ENCODE measurements at regions not wholly inside any gene's neighbourhood (a gene's known extent, or its start where the extent isn't known, plus 50 kb on each side); places are given as distances from the start of the nearest gene placed in this dataset.

GRCh38 chr2:183348492-183348891, 224.2 kb downstream of the NUP35 start:
- TF ChIP-seq CTCF (IDR thresholded peaks at IDR 0.05) (no peak), POLR2AphosphoS5 (IDR thresholded peaks at IDR 0.05) (no peak)
